WTC11 (cell line): ENCODE measurements at regions not wholly inside any gene's neighbourhood (a gene's known extent, or its start where the extent isn't known, plus 50 kb on each side); places are given as distances from the start of the nearest gene placed in this dataset.

ENCODE experiments used
- CREB1 ChIP-seq: sonication (generic); formaldehyde crosslinking; IDR thresholded peaks from 2 replicates; pipeline ENCODE4 v1.8.0; 2023; ENCODE audit warnings: mild to moderate bottlenecking, missing genetic modification reagents
- CTCF ChIP-seq: fragments of 200-600 bp; IDR thresholded peaks from 2 replicates; pipeline ENCODE4 v1.8.0; 2022; ENCODE audit warnings: antibody characterized with exemption
- ELF4 ChIP-seq: sonication (generic); formaldehyde crosslinking; IDR thresholded peaks from 2 replicates; pipeline ENCODE4 v1.8.1; 2022; ENCODE audit warnings: low read depth, mild to moderate bottlenecking, moderate library complexity, missing genetic modification reagents
- FOXK1 ChIP-seq: sonication (generic); formaldehyde crosslinking; IDR thresholded peaks from 2 replicates; pipeline ENCODE4 v1.8.0; 2022; ENCODE audit warnings: mild to moderate bottlenecking, moderate library complexity, missing genetic modification reagents
- FOXP1 ChIP-seq: sonication (generic); formaldehyde crosslinking; IDR thresholded peaks from 2 replicates; pipeline ENCODE4 v1.8.0; 2022; ENCODE audit warnings: missing genetic modification reagents, mild to moderate bottlenecking, moderate library complexity, borderline replicate concordance
- MYBL2 ChIP-seq: sonication (generic); formaldehyde crosslinking; IDR thresholded peaks from 2 replicates; pipeline ENCODE4 v1.8.1; 2023; ENCODE audit warnings: mild to moderate bottlenecking, moderate library complexity, missing genetic modification reagents
- SP1 ChIP-seq: sonication (generic); formaldehyde crosslinking; conservative IDR thresholded peaks from 2 replicates; pipeline ENCODE4 v1.8.1; 2022; ENCODE audit warnings: missing genetic modification reagents
- ZBTB21 ChIP-seq: sonication (generic); formaldehyde crosslinking; IDR thresholded peaks from 2 replicates; pipeline ENCODE4 v1.8.1; 2023; ENCODE audit warnings: mild to moderate bottlenecking, missing genetic modification reagents, borderline replicate concordance
- ZNF512 ChIP-seq: sonication (generic); formaldehyde crosslinking; IDR thresholded peaks from 2 replicates; pipeline ENCODE4 v1.8.1; 2022; ENCODE audit warnings: missing genetic modification reagents, borderline replicate concordance

GRCh38 chr12:88258396-88258795, 116.3 kb downstream of the TMTC3 start:
- TF ChIP-seq CTCF, result no peak
- no peak for TF ChIP-seq MYBL2 (CRISPR knock-in tag)
- no peak for TF ChIP-seq FOXK1
- no peak for TF ChIP-seq CREB1 (CRISPR knock-in tag)
- no peak for TF ChIP-seq FOXP1 (CRISPR knock-in tag)
- TF ChIP-seq ELF4 (CRISPR knock-in tag), result no peak
- no peak for TF ChIP-seq ZNF512 (CRISPR knock-in tag)
- no peak for TF ChIP-seq ZBTB21
- TF ChIP-seq SP1 (CRISPR knock-in tag), result no peak
